SHP77 treated with DMSO at 0.1 percent for 48 hours (cell line): ENCODE measurements at regions not wholly inside any gene's neighbourhood (a gene's known extent, or its start where the extent isn't known, plus 50 kb on each side); places are given as distances from the start of the nearest gene placed in this dataset.

Experiments used
- DNase-seq: peaks from one replicate; lab custom pipeline; 2025; lab: John Stamatoyannopoulos, UW

DNA sequence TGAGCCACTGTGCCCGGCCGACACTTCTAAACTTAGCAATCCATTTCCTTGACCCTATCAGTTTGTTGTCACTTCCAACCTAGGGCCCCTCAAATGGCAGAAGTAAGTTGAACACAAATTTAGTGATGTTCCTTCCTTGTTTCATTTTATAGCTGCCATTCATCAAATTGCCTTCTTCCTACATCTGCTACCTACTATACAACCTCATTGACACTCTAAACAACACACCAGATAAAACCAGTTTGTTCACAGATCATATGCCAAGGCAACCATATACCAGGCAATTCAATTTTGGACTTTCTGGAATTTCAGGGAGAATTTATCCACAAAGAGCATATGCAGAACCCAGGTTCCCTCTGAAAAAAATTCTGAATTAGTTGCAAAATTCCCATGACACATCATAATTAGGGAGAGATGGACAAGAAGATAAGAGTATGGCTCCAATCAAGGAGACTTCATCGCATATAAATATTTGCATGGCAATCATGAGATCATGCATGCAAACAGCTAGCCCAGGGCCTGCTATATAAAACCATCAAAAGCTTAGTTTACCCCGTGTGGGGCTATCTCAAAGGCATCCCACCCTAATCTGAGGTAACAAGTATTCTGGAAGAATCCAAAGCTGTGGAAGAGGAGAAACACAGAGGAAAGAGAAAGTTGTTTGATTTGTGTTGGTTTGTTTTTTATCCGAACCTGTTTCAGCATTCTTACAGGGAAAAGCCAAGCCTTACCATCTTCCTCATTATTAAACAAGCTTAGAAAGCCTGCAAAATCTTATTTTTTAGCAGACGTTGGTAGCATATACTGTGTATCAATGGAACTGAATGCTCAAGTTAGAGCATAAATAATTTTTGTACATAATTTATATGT lies 132.8 kb upstream of the TNFAIP3 start:
- no peak for DNase-seq

DNA sequence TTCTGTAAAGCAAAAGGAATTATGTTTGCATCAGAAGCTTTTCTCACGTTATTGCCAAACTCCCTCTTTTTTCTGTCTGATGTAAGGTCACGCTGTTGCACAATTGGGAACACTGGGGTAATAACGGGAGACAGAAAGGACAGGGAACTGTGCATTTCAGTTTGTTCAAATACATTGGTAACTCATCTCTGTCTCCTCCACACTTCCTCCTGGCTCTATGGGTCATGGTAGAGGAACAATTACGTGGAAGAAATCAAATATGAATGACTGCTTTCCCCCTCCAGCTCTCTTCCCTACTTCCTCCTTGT lies 132.2 kb upstream of the TNFAIP3 start:
- DNase-seq = no peak

DNA sequence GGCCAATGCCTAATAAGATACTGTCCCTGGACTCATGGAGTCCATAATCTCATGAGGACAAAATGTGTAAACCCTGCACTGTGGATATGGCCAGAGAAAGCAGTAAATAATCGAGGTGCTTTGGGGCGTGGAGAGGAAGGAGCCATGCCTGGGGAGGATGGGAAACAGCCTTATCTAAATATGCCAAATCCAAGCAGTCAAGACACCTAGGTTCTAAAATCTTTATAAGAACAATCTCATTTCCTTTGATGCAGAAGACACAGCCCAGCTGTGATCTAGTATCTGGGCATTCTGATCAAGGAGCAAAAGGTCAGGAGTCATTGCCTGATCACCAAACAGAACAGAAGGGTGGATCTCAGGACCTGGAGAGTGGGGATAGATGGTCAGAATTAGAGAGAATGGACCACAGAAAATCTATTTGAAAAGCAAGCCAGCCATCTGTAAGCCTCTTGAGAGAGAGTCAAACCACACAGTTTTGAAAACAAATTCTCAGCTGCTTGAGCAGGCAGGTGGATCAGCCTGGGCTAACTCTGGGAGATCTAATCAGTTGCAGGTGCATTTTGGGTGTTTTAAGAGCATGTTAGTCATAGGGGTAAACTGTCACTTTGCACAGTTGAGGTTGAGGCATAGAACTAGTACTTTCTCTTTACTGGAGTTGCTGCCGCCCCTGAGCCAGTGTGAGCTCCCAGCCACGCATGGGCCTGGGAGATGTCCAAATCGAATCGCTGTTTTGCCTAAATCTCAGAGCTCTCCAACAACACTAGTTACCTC lies 130.8 kb upstream of the TNFAIP3 start:
- no peak for DNase-seq

DNA sequence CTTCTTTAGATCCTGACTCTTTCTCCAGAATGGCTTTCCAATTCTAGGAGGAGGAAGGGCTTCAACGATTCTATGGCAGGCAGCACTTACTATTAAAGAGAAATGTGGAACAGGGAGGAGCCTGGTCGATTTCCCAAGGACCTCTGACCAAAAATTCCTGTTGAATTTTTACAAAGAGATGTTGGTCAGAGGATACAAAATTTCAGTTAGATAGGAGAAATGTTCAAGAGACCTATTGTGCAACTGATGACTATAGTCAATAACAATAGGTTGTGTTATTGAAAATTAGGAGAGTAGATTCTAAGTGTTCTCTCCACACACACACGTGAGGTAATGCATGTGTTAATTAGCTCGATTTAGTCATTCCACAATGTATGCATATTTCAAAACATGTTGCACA lies 130.1 kb upstream of the TNFAIP3 start:
- DNase-seq = no peak

DNA sequence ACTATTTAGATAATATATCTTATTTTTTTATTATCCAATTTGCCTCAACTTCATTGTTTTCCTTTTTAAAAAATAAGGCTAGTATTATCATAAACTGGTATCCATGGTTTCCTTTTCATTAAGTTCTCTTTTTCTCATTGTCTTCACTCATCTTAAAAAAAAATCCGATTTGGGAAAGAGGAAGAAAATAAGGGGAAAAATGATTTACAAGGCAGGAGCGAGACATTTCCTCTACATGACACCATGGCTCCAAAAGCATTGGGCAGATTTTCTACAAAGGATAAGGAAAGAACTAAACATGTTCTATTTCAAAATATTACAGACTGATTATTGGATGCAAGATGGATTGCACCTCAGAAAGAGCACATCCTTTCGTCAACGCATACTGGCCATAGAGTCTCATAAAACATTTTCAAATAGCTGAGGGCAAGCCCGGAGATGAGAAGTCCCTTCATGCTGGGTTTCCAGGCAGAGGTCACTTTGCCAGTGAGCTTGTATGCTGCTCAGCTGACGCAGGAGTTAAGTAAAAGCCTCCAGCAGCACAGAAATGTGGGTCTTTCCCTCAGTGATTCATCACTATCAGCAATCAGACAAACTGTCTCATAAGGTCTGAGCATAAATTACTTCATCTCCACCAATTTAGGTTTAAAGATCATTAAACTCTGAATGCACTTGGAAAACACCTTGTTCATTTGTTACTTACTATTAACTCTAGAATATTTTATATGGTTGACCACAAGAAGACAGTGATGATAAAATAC lies 129.0 kb upstream of the TNFAIP3 start:
- DNase-seq = no peak

DNA sequence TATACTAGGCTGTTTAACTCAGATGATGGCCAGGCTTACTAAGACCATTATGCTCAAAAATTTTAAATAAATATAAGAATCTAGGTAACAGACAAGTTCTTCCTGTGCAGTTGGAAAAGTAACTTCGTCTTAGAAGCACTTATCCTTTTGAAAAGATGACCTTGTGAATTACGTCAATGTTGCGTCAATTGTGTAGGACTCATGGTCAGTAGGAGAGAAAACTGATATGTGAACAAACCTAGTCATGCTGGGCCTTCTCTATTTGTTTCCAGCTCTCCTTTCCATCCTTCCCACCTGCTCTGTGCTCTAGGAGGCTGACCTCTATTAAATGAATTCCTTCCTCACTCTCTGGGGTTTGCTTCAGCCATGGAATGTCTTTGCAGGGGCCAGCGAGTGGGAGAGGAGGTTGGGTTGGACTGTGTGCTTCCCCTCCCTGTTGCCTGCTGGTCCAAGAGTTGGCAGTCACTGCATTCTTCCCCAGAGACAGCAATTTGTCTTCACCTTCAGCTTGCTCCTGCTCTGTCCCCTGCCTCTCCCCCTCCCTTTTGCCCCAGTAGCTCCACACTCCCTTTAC lies 128.0 kb upstream of the TNFAIP3 start:
- DNase-seq = no peak

DNA sequence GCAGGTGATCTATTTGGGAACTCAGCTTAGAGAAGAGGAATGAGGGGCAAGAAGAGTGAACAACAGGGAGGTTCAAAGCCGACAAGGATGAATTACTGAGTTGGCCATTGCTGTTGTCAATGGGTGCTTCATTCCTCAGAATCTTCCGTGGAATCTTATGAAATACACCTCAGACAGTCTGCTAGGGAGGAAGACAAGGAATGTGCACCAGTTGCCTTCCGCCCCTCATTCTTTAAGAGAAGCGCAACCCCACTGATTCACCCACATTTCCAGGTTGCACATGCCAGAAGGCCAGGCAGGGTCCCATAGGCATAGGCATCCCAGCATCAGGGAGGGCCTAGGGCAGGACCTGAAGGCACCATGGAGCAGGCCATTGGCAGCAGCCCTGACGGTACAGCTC lies 127.5 kb upstream of the TNFAIP3 start:
- no peak for DNase-seq

DNA sequence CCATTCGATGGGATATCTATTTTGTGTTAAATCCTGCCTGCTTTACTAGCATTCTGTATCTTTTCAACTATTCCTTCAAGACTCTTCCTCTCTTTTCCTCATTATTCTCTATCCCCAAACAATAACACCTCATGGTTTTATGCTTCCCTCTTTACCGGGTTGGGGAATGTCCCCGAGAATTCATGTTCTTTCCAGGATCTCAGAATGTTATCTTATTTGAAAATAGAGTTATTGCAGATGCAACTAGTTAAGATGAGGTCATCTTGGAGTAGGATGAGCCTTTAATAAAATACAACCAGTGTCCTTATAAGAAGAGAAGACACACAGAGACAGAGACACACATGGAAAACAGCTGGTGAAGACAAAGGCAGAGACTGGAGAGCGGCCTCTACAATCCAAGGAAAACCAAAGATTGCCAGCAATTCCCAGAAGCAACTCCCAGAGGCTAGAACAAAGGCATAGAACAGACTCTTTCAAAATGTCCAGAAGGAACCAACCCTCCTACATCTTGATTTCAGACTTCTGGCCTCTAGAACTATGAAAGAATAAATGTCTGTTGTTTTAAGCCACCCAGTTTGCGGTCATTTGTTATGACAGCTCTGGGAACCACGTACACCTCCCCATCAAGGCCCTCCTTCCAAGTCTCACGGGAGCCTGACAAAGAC lies 126.8 kb upstream of the TNFAIP3 start:
- no peak for DNase-seq

DNA sequence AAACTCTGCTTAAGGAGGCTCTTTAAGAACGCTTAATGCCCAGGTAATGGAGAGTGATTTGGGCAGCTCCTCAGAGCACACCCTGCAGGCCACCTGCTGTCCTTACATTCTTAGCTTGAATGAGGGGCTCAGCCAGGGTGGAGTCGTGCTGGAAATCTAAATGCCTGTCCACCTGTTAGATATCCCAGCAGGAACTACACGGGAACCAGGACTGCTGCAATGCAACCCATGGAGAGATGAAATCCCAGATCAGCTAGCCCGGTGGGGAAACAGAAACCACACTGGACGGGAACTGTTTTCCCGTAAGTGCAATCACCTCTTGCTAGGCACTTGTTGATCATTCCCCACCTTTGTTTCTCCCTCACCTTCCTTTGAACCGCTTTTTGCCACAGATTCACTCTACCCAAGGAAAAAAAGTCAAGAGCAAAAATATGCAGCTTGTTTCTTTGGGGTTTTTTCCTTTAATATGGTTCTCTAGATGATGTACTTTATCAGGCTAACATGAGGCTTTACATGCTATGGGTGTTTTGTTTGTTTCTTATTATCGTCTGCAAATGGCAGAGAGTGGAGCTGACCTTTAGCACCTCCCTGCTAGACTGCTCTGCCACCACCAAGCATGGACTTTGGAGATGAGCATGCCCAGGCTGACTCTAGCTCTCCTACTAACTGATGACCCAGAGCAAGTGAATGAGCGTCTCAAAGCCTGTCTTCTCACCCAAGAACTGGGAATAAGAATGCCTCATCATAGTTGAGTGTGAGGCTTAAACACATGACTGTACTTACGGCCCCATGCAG lies 125.9 kb upstream of the TNFAIP3 start:
- DNase-seq = no peak

DNA sequence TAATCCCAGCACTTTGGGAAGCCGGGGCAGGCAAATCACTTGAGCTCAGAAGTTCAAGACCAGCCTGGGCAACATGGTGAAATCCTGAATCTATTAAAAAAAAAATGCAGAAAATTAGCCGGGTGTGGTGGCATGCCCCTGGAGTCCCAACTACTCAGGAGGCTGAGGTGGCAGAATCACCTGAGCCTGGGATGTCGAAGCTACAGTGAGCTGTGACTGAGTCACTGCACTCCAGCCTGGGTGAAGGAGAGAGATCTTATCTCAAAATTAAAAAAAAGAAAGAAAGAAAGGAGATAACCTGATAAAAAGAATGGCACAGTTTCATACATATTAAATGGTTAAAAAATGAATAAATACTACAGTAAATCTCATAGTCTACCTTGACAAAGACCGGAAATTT lies 123.6 kb upstream of the TNFAIP3 start:
- DNase-seq = no peak

DNA sequence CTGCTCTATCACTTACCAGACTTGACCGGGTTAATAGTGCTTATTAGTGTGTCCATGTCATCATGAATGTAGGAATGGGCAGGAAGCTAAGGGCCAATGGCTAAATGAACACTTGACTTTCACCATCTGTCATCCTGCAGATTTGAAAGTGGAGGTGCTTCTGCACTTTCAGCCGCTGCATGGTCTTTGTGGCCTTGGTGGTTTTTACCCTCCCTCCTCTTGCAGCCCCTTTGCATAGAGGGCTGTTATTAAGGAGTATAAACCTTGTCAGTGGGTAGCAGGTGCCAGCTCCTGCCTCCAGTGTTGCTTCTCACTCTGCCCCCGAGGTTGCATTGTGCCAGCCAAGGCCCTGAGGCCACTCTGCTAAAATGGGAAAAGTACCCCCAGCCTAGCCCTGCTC lies 122.2 kb upstream of the TNFAIP3 start:
- DNase-seq = no peak

DNA sequence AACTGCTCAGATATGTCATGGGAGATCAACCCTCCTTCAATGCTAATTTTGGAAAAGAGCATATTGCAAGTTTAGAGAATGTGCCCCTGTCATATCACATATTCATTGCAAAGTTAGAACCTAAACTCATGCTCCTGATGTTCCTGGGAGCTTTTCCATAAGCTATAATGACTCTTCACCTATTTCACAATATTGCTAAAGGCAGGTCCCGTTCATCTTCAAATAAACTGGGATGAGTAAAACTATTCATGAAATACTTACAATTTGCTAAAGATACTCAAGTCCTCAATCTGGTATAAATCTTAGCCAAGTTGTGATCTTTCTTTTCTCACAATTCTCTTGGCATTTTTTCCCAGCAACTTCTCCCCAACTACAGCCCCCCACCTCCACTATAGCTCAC lies 121.7 kb upstream of the TNFAIP3 start:
- DNase-seq = no peak

DNA sequence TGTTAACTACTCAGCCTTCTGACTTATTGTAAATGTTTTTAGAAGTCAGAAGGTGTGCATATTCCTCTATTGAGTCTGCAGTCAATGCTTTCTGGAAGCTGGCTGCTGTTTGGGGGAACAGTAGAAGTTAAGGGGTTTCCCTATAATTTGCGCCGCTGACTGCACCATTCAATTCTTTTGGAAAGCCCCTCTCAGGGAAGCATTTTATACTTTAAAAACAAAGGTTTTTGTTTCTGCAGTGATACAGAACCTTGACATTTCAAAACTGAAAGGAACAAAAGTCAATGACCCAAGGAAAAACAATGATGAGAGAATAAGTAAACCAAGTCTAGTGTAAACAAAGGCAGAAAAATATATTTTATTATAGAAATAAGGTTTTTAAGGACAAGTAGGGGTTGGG lies 120.8 kb upstream of the TNFAIP3 start:
- DNase-seq = no peak

DNA sequence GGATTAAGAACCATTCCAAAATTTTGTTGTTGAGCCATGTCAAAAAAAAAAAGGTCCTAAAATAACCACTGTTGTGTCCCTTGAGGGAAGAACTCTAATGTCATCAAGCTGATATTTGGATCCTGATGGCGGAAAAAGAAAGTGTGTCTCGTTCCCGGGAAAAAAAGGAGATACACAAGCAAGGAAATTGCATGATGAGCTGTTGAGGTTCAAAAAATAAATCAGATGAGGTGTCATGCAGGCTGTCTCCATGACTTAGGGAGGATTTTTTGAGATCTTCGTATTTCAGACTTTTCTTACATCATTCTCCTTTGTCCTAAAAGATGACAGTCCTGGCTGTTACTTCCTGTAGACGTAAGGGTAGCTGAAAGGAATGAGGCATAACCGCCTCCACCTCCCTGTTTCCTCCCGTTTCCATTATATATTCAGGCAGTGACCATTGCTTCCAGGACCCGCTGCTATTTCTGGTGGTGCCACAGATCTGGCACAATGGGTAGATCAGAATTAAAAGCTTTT lies 117.3 kb upstream of the TNFAIP3 start:
- no peak for DNase-seq

DNA sequence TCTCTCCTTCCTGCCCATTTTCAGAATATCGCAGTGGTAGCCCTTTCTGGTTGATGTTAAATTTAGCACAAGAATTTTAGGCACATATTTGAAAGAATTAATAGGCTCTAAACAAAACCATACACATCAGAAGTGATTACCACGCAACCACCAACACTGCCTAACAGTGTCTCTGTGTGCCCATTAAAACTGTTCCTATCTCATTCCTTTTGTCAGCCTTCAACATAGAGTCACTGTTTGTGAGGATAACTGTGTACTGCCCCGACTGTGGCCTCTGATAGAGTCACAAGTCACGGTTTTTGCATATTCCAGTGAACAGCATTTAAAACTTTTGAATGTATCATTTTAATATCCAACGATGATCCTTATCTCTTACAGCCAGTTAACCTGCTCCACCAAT lies 116.8 kb upstream of the TNFAIP3 start:
- DNase-seq = no peak

DNA sequence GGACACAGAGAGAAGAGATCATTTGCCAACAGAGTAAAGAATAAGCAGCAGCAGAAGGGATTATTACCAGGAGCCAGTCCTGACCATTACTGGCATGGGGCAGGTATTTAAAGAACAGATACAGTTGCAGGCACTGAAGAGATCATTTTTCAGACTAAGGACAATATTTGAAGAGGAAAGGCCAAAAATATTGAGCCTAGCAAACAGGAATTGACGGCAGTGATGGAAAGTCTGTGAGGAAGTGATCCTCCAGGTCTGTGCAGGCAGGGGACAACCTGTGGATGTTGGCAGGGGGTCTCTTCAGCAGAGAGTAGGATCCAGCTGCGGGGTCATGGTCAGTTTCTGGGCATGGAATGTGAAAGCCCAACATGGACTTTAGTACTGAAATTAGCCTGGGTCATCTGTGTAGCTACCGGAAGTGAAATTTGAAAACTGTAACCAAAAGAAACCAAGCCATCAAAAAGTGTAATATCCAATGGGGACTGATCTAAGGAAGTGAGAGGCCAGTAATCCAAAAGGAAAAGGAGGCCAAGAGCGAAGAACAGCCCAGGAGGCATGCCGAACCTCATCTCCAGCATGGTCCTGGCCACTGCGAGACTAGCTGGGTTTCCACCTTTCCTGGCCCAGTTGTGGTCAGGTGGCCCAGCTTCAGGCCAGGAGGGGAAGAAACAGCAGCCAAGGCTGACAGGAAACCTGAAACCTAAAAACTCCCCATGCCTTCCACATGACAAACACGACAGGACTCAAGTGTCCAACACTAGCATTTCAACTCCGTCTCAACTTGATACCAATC lies 115.1 kb upstream of the TNFAIP3 start:
- DNase-seq = no peak

DNA sequence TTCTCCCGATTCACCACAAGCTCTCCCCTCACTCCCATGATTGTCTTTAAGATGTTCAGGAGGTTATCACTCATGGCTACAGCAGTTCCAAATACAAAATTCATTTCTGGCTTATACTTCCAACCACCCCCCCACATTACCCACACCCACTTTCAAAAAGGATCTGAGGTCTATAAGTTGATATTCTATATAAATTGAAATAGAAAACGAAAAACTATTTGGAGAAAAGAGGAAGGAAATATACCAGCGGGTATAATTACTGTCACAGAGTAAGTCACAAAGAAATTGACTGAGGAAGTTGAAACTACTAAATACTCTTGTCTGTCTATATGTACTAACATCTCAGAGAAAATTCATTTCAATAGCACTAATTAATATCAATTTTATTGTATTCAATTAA lies 112.7 kb upstream of the TNFAIP3 start:
- DNase-seq = no peak

DNA sequence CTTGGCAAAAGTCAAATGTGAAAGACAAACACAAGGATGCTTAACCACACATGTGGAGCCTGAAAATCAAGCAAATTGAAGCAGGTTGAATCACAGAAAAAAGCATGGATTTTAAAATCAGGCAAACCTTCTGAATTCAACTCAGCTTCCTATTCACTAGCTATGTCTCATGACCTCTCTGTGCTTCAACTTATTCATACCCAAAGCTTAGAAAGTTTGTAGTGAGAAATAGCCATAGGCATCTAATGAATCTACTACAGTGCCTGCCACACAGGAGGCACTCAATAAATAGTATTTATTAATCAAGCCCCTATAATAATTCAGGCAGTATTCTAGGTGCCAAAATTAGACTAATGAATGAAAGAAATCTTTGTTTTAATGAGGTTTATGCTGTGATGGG lies 112.2 kb upstream of the TNFAIP3 start:
- no peak for DNase-seq

DNA sequence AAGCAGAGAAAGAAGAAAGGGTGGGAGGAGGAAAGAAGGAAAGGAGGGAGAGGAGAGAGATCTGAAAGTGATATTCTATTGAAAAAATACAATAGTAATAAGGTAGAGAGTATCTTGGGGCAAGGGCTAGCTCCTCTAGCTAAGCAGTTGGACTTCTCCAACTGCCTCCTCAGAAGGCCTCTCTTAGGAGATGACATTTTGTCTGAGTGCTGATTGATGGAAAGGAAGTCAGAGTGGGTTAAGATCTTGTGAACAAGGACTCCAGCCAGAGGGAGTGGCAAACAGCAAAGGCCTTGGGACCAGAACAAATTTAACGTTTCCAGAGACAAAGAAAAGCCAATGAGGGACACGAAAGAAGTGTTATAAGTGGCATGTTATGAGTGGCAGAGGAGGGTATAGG lies 111.8 kb upstream of the TNFAIP3 start:
- no peak for DNase-seq

DNA sequence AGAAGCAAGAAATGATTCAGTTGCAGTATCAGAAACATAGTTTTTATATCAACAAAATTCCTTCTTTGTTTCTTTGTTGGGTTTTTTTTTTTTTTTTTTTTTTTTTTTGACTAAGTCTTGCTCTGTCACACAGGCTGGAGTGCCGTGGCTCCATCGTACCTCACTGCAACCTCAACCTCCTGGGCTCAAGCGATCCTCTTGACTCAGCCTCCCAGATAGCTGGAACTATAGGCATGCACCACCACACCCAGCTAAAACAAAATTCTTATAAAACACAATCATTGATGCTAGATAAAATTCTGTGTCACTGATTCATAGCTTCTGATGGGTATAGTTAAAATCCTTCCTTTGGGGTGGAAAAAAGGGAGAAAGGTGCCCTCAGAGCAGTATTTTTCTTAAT lies 110.3 kb upstream of the TNFAIP3 start:
- no peak for DNase-seq
